K562 (cell line): ENCODE measurements at regions not wholly inside any gene's neighbourhood (a gene's known extent, or its start where the extent isn't known, plus 50 kb on each side); places are given as distances from the start of the nearest gene placed in this dataset.

Experiments used
- ATAC-seq: fragments of 200-7000 bp; cut with Tn5 transposase; 3 replicates; pipeline ENCODE4 v1.9.1; 2020; ENCODE audit warnings: moderate library complexity
- BruUV-seq: library from RNA; stranded (reverse); fragments of 400-500 nt; replicated peaks from 2 replicates; lab custom pipeline; 2021; lab: Mats Ljungman, UMichigan
- CTCF ChIA-PET: fragments of 300-600 bp; formaldehyde crosslinking; extraction: SDS; loops from one replicate; lab custom pipeline; 2021; ENCODE audit warnings: low intra/inter-chr PET ratio; lab: Yijun Ruan, JAX
- POLR2A ChIA-PET: fragments of 300-600, 350-650 bp; sonication (Branson Sonifier 250); formaldehyde crosslinking; extraction: SDS; loops from one replicate; lab custom pipeline; 2021; ENCODE audit warnings: antibody characterized with exemption, inconsistent platforms; lab: Yijun Ruan, JAX
- DNase-seq, 4 experiments: peaks; one replicate each; pipeline versions ENCODE4 v3.0.0 to v3.0.0-alpha.2; 2011 to 2018; ENCODE audit warnings: low spot score in 3 of 4, mixed read lengths in 3 of 4; ENCODE audit errors: extremely low read depth in 1 of 4
- FAIRE-seq: peaks from 2 replicates; lab custom pipeline; 2011; peaks lifted over from hg19 to GRCh38; lab: Jason Lieb, UNC
- H2AFZ ChIP-seq: 2 replicates; pipeline ENCODE4 v1.6.0; 2011; ENCODE audit warnings: low read depth, low read length, control low read depth, inconsistent platforms
- H3K27ac ChIP-seq: fragments of 200-600 bp; 3 replicates; pipeline ENCODE4 v1.8.0; 2011; ENCODE audit warnings: low read depth, mild to moderate bottlenecking, control low read depth, inconsistent platforms, low read length, moderate library complexity, mixed read lengths; ENCODE audit errors: extremely low read depth
- H3K27me3 ChIP-seq, 2 experiments: fragments of 300-600 bp in 1 of 2; 2 replicates in 1 of 2; 3 replicates in 1 of 2; pipeline versions ENCODE4 v1.6.0 to v1.8.0; 2011; ENCODE audit warnings: inconsistent platforms in 2 of 2, low read length in 2 of 2, mild to moderate bottlenecking in 1 of 2, mixed read lengths in 1 of 2, moderate library complexity in 1 of 2; ENCODE audit not compliant: control insufficient read depth in 2 of 2, insufficient read depth in 2 of 2
- H3K36me3 ChIP-seq: fragments of 300-600 bp; 3 replicates; pipeline ENCODE4 v1.8.0; 2011; ENCODE audit warnings: mild to moderate bottlenecking, low read length, inconsistent platforms; ENCODE audit not compliant: control insufficient read depth, insufficient read depth
- H3K4me1 ChIP-seq, 2 experiments: fragments of 200-600 bp in 1 of 2; replicated peaks in 1 of 2; 2 replicates in 1 of 2; 3 replicates in 1 of 2; pipeline versions ENCODE4 v1.5.1 to v1.8.0; 2011; ENCODE audit warnings: inconsistent platforms in 2 of 2, low read length in 2 of 2, mild to moderate bottlenecking in 1 of 2, mixed read lengths in 1 of 2, moderate library complexity in 1 of 2; ENCODE audit not compliant: control insufficient read depth in 2 of 2, insufficient read depth in 2 of 2
- H3K4me2 ChIP-seq: 2 replicates; pipeline ENCODE4 v1.6.1; 2011; ENCODE audit warnings: low read length, control low read depth, inconsistent platforms, mixed read lengths; ENCODE audit not compliant: insufficient read depth
- H3K4me3 ChIP-seq: fragments of 200-600 bp; sonication (generic), shearing (Covaris generic); 2 replicates; pipeline ENCODE4 v1.5.1; 2016; ENCODE audit warnings: control low read depth, inconsistent platforms
- H3K79me2 ChIP-seq: fragments of 200-600 bp; 3 replicates; pipeline ENCODE4 v1.8.0; 2011; ENCODE audit warnings: low read length, inconsistent platforms; ENCODE audit not compliant: control insufficient read depth, insufficient read depth
- H3K9ac ChIP-seq, 2 experiments: 2 replicates each; pipeline versions ENCODE4 v1.6.0 to v1.6.1; 2011; ENCODE audit warnings: low read depth in 2 of 2, low read length in 2 of 2, control low read depth in 1 of 2, inconsistent platforms in 1 of 2, mild to moderate bottlenecking in 1 of 2, mixed read lengths in 1 of 2; ENCODE audit not compliant: insufficient read depth in 1 of 2
- H3K9me1 ChIP-seq: one replicate; pipeline ENCODE4 v1.6.0; 2011; ENCODE audit warnings: inconsistent platforms, mild to moderate bottlenecking, low read length, moderate library complexity; ENCODE audit not compliant: control insufficient read depth, insufficient read depth
- H3K9me3 ChIP-seq: replicated peaks from 2 replicates; pipeline ENCODE4 v1.5.1; 2011; ENCODE audit warnings: low read depth, low read length, inconsistent platforms; ENCODE audit not compliant: control insufficient read depth, insufficient read depth
- H4K20me1 ChIP-seq: replicated peaks from 2 replicates; pipeline ENCODE4 v1.6.1; 2011; ENCODE audit warnings: low read length, inconsistent platforms, mixed read lengths; ENCODE audit not compliant: control insufficient read depth, insufficient read depth
- BRD9 ChIP-seq: fragments of 450-650 bp; IDR thresholded peaks from 2 replicates; pipeline ENCODE4 v1.6.1; 2018; ENCODE audit warnings: low read depth; ENCODE audit not compliant: partially characterized antibody
- CBFA2T2 ChIP-seq: fragments of 450-650 bp; conservative IDR thresholded peaks from 2 replicates; pipeline ENCODE4 v1.6.1; 2017; ENCODE audit warnings: mild to moderate bottlenecking
- CBX5 ChIP-seq: IDR thresholded peaks from 2 replicates; pipeline ENCODE4 v1.6.1; 2014; ENCODE audit warnings: low read depth, borderline replicate concordance
- DMBX1 ChIP-seq: fragments of 250-450 bp; sonication (Bioruptor Pico); IDR thresholded peaks from 2 replicates; pipeline ENCODE4 v1.8.0; 2022; ENCODE audit warnings: inconsistent platforms, mild to moderate bottlenecking, moderate library complexity, borderline replicate concordance
- ERF ChIP-seq: fragments of 450-650 bp; formaldehyde crosslinking; IDR thresholded peaks from 2 replicates; pipeline ENCODE4 v1.4.0; 2020; ENCODE audit warnings: mild to moderate bottlenecking, mixed read lengths
- HIVEP1 ChIP-seq: fragments of 250-450 bp; sonication (Bioruptor Pico); IDR thresholded peaks from 2 replicates; pipeline ENCODE4 v1.4.0; 2020; ENCODE audit warnings: mild to moderate bottlenecking
- MAZ ChIP-seq, 2 experiments: fragments of 450-650 bp in 1 of 2; sonication (generic) in 1 of 2; formaldehyde crosslinking; IDR thresholded peaks in 1 of 2; conservative IDR thresholded peaks in 1 of 2; 2 replicates each; pipeline versions ENCODE4 v1.4.0 to v1.5.0; 2020; ENCODE audit warnings: mild to moderate bottlenecking in 1 of 2, missing genetic modification reagents in 1 of 2
- MITF ChIP-seq: IDR thresholded peaks from 2 replicates; pipeline ENCODE4 v1.6.1; 2014; ENCODE audit warnings: antibody characterized with exemption
- NELFE ChIP-seq: IDR thresholded peaks from 2 replicates; pipeline ENCODE4 v1.6.1; 2011; ENCODE audit warnings: mild to moderate bottlenecking; ENCODE audit not compliant: insufficient read depth, insufficient read length
- POLR2H ChIP-seq: IDR thresholded peaks from 2 replicates; pipeline ENCODE4 v1.6.1; 2016; ENCODE audit warnings: missing genetic modification characterization, low read depth, mild to moderate bottlenecking, control low read depth, missing compliant biosample characterization, moderate library complexity
- RNF219 ChIP-seq: fragments of 250-450 bp; sonication (Bioruptor Pico); IDR thresholded peaks from 2 replicates; pipeline ENCODE4 v1.5.0; 2022; ENCODE audit warnings: mild to moderate bottlenecking
- SAFB ChIP-seq: fragments of 200-400 bp; formaldehyde crosslinking; IDR thresholded peaks from 2 replicates; pipeline ENCODE4 v1.6.1; 2017; ENCODE audit warnings: low read depth, low read length, borderline replicate concordance
- TFE3 ChIP-seq: fragments of 450-650 bp; formaldehyde crosslinking; IDR thresholded peaks from 2 replicates; pipeline ENCODE4 v1.4.0; 2020; ENCODE audit warnings: mild to moderate bottlenecking, mixed read lengths
- ZMIZ1 ChIP-seq, 2 experiments: fragments of 150-350 bp in 1 of 2; IDR thresholded peaks; 2 replicates each; pipeline ENCODE4 v1.6.1; 2012 to 2016; ENCODE audit warnings: low read depth in 2 of 2, low read length in 2 of 2, mild to moderate bottlenecking in 1 of 2, moderate library complexity in 1 of 2
- WGBS: fragments of 100-300 bp; shearing (Covaris generic); methylation state at CpG from one replicate; pipeline ENCODE4 v1.1.6; 2016; ENCODE audit warnings: low coverage, mixed read lengths; ENCODE audit not compliant: insufficient coverage; ENCODE audit errors: missing lambda C conversion rate; 5-methylcytosine and 5-hydroxymethylcytosine counted together
- in situ Hi-C: fragments of 300-500 bp; cut with MboI; formaldehyde crosslinking; loops from 4 replicates; pipeline ENCODE4 v1.15.0; 2018; ENCODE audit warnings: inconsistent platforms, mixed read lengths
- intact Hi-C: fragments of 100-400 bp; cut with micrococcal nuclease; formaldehyde crosslinking; loops from 2 replicates; pipeline ENCODE4 v1.14.2; 2022

- POLR2A ChIA-PET = no interaction called here
- no peak for FAIRE-seq
- no peak overlapping the region for H3K4me3 ChIP-seq
- H3K36me3 ChIP-seq = no peaks in the 10 kb centered on the region
- CTCF ChIA-PET = no interaction called here
- no TSS peak for BruUV-seq
- no peaks in the 10 kb centered on the region for H3K27me3 ChIP-seq
- H3K9ac ChIP-seq = no peak overlapping the region
- no peak for ATAC-seq
- no peak overlapping the region for H3K4me2 ChIP-seq
- DNase-seq = no peak
- intact Hi-C loops (no loop called here), in situ Hi-C loops (no loop called here)
- H2AFZ ChIP-seq = no peak overlapping the region
- H3K9me3 ChIP-seq = no peaks in the 10 kb centered on the region
- no peaks in the 10 kb centered on the region for H4K20me1 ChIP-seq
- H3K79me2 ChIP-seq = no peaks in the 10 kb centered on the region
- H3K27ac ChIP-seq = no peak overlapping the region
- no peaks in the 10 kb centered on the region for H3K4me1 ChIP-seq
- H3K9me1 ChIP-seq = no peaks in the 10 kb centered on the region
- 0% methylated on average over 2 of the region's 2 CpGs for WGBS
- TF ChIP-seq MITF (no peak), ERF (CRISPR knock-in tag) (no peak), NELFE (no peak), BRD9 (no peak), ZMIZ1 (IDR thresholded peaks at IDR 0.05; ENCODE audit: low read depth in 2 of 2, low read length in 2 of 2) (no peak), POLR2H (tag) (no peak), HIVEP1 (CRISPR knock-in tag) (no peak), TFE3 (CRISPR knock-in tag) (no peak), DMBX1 (CRISPR knock-in tag) (no peak), SAFB (no peak), RNF219 (CRISPR knock-in tag) (no peak), CBFA2T2 (no peak), MAZ (CRISPR knock-in tag; conservative IDR thresholded peaks at IDR 0.05 in 1 of 2, IDR thresholded peaks at IDR 0.05 in 1 of 2) (no peak), CBX5 (no peak)
These were observed 185.8 kb upstream of the DCBLD2 start for GRCh38 chr3:99087277-99087676.
